ENCODE measurements at regions not wholly inside any gene's neighbourhood (a gene's known extent, or its start where the extent isn't known, plus 50 kb on each side); places are given as distances from the start of the nearest gene placed in this dataset.
A peak's percentile ranks its signal among the peaks of the same experiment; 100 is the strongest.
"Not testable (repeated sequence)": the region's sequence is repeated elsewhere in the genome, so short reads cannot be mapped to it uniquely, and the experiment has no call there.

GRCh38 chr13:69616396-69616795 is 491.2 kb upstream of the ATXN8OS start:
- no peak overlapping the region for H3K4me3 Mint-ChIP-seq
- H4K20me1 ChIP-seq (ENCODE audit: low read depth): no peaks in the 10 kb centered on the region
- no peaks in the 10 kb centered on the region for H3K36me3 Mint-ChIP-seq
- no peak for DNase-seq (ENCODE audit: low spot score)
- no peak overlapping the region for H3K27ac Mint-ChIP-seq
- H3K27me3 ChIP-seq: no peaks in the 10 kb centered on the region
- H3K4me1 Mint-ChIP-seq: peaks cover 10% of the 10 kb centered on the region
- H2AFZ ChIP-seq (replicated peaks): no peak overlapping the region
- TF ChIP-seq EZH2 (IDR thresholded peaks at IDR 0.05) (no peak), CTCF (IDR thresholded peaks at IDR 0.05) (no peak), EZH2phosphoT487 (IDR thresholded peaks at IDR 0.05) (no peak)
- H3K27me3 Mint-ChIP-seq (ENCODE audit: insufficient read depth, low read depth): peaks cover 2% of the 10 kb centered on the region
- no peaks in the 10 kb centered on the region for H3K36me3 ChIP-seq
- H3K4me1 ChIP-seq: no peaks in the 10 kb centered on the region
- no peak overlapping the region for H3K9ac ChIP-seq
- H3K4me3 ChIP-seq: no peak overlapping the region
- no peaks in the 10 kb centered on the region for H3K9me3 Mint-ChIP-seq
- no peaks in the 10 kb centered on the region for H3F3A ChIP-seq (ENCODE audit: low read depth)
- no peak overlapping the region for H3K4me2 ChIP-seq
- no peak overlapping the region for H3K27ac ChIP-seq
- no peaks in the 10 kb centered on the region for H3K79me2 ChIP-seq (ENCODE audit: low read depth)
- H3K9me3 ChIP-seq (ENCODE audit: low read depth): no peaks in the 10 kb centered on the region

GRCh38 chr13:69615055-69615454 is 492.6 kb upstream of the ATXN8OS start:
- H4K20me1 ChIP-seq (ENCODE audit: low read depth); H3K79me2 ChIP-seq (ENCODE audit: low read depth); H3K4me2 ChIP-seq; H3K4me3 Mint-ChIP-seq; H3K27me3 ChIP-seq; DNase-seq (ENCODE audit: low spot score); H3K9me3 ChIP-seq (ENCODE audit: low read depth); H3K27ac Mint-ChIP-seq; H3K4me3 ChIP-seq; H3K4me1 Mint-ChIP-seq; H3K9me3 Mint-ChIP-seq; H3F3A ChIP-seq (ENCODE audit: low read depth); H3K36me3 ChIP-seq; H3K36me3 Mint-ChIP-seq; H3K27me3 Mint-ChIP-seq (ENCODE audit: insufficient read depth, low read depth); H2AFZ ChIP-seq (replicated peaks); H3K9ac ChIP-seq; H3K27ac ChIP-seq; H3K4me1 ChIP-seq: not testable (repeated sequence)

- H3K79me2 ChIP-seq (ENCODE audit: low read depth): no peaks in the 10 kb centered on the region
- no peaks in the 10 kb centered on the region for H3K4me1 ChIP-seq
- H2AFZ ChIP-seq (replicated peaks): peak overlapping the region; percentile 37
- peaks cover 2% of the 10 kb centered on the region for H3K27me3 Mint-ChIP-seq (ENCODE audit: insufficient read depth, low read depth)
- no peak overlapping the region for H3K27ac Mint-ChIP-seq
- no peaks in the 10 kb centered on the region for H3K36me3 Mint-ChIP-seq
- no peak overlapping the region for H3K27ac ChIP-seq
- H3K9me3 Mint-ChIP-seq: peaks cover 4% of the 10 kb centered on the region
- H3K9ac ChIP-seq: no peak overlapping the region
- no peak overlapping the region for H3K4me3 Mint-ChIP-seq
- H3K4me1 Mint-ChIP-seq: no peaks in the 10 kb centered on the region
- H3K27me3 ChIP-seq: no peaks in the 10 kb centered on the region
- H3K4me2 ChIP-seq: no peak overlapping the region
- DNase-seq (ENCODE audit: low spot score): no peak
- TF ChIP-seq CTCF (IDR thresholded peaks at IDR 0.05) (no peak), EZH2phosphoT487 (IDR thresholded peaks at IDR 0.05) (no peak), EZH2 (IDR thresholded peaks at IDR 0.05) (no peak)
- H3K9me3 ChIP-seq (ENCODE audit: low read depth): no peaks in the 10 kb centered on the region
- no peaks in the 10 kb centered on the region for H3K36me3 ChIP-seq
- no peak overlapping the region for H3K4me3 ChIP-seq
- H3F3A ChIP-seq (ENCODE audit: low read depth): no peaks in the 10 kb centered on the region
- H4K20me1 ChIP-seq (ENCODE audit: low read depth): no peaks in the 10 kb centered on the region
Measured at GRCh38 chr13:69604698-69605097, 502.9 kb upstream of the ATXN8OS start.

GRCh38 chr13:69603144-69603853 is 504.3 kb upstream of the ATXN8OS start:
- Mint-ChIP-seq H3K9me3 (peaks cover 4% of the 10 kb centered on the region), H3K27ac (no peak overlapping the region)
- no peaks in the 10 kb centered on the region for H3K9me3 ChIP-seq (ENCODE audit: low read depth)

More at GRCh38 chr13:69603144-69603853, 504.3 kb upstream of the ATXN8OS start:
- H2AFZ ChIP-seq (replicated peaks): no peak overlapping the region
- no peaks in the 10 kb centered on the region for H3K27me3 ChIP-seq
- H3K79me2 ChIP-seq (ENCODE audit: low read depth): no peaks in the 10 kb centered on the region
- no peaks in the 10 kb centered on the region for H3F3A ChIP-seq (ENCODE audit: low read depth)
- no peaks in the 10 kb centered on the region for H3K4me1 ChIP-seq
- no peak overlapping the region for H3K27ac ChIP-seq
- H3K4me2 ChIP-seq: no peak overlapping the region
- Mint-ChIP-seq H3K27me3 (ENCODE audit: insufficient read depth, low read depth) (peaks cover 2% of the 10 kb centered on the region), H3K4me3 (no peak overlapping the region), H3K4me1 (no peaks in the 10 kb centered on the region), H3K36me3 (no peaks in the 10 kb centered on the region)
- no peak overlapping the region for H3K9ac ChIP-seq
- TF ChIP-seq EZH2phosphoT487 (IDR thresholded peaks at IDR 0.05): no peak
- no peaks in the 10 kb centered on the region for H3K36me3 ChIP-seq
- no peak for DNase-seq (ENCODE audit: low spot score)
- no peak overlapping the region for H3K4me3 ChIP-seq
- H4K20me1 ChIP-seq (ENCODE audit: low read depth): no peaks in the 10 kb centered on the region

All from neural progenitor cell (in vitro differentiated cells).